GM23338 (cell line): ENCODE measurements at regions not wholly inside any gene's neighbourhood (a gene's known extent, or its start where the extent isn't known, plus 50 kb on each side); places are given as distances from the start of the nearest gene placed in this dataset.

Source experiments
- ATAC-seq: fragments of 200-7000 bp; cut with Tn5 transposase; 3 replicates; pipeline ENCODE4 v1.9.1; 2020
- DNase-seq: peaks from one replicate; pipeline ENCODE4 v3.0.0-alpha.2; 2015; ENCODE audit warnings: low spot score
- H2AFZ ChIP-seq: fragments of 200-600 bp; sonication (generic); 2 replicates; pipeline ENCODE4 v1.8.0; 2016; ENCODE audit warnings: antibody characterized with exemption, mild to moderate bottlenecking, moderate library complexity
- H3F3A ChIP-seq: fragments of 200-600 bp; sonication (generic); replicated peaks from 2 replicates; pipeline ENCODE4 v1.8.0; 2017; ENCODE audit warnings: antibody characterized with exemption, mixed run types, low read depth
- H3K27ac ChIP-seq: fragments of 200-600 bp; sonication (generic); 2 replicates; pipeline ENCODE4 v1.6.1; 2016; ENCODE audit warnings: low read depth
- H3K27me3 ChIP-seq: fragments of 200-600 bp; sonication (generic); 2 replicates; pipeline ENCODE4 v1.8.0; 2016; ENCODE audit warnings: mild to moderate bottlenecking, mixed run types, moderate library complexity; ENCODE audit not compliant: insufficient read depth
- H3K36me3 ChIP-seq: fragments of 200-600 bp; sonication (generic); 2 replicates; pipeline ENCODE4 v1.8.0; 2016; ENCODE audit warnings: mild to moderate bottlenecking; ENCODE audit not compliant: insufficient read depth
- H3K4me1 ChIP-seq: fragments of 200-600 bp; sonication (generic); 2 replicates; pipeline ENCODE4 v1.8.0; 2016; ENCODE audit warnings: mild to moderate bottlenecking, moderate library complexity; ENCODE audit not compliant: insufficient read depth
- H3K4me2 ChIP-seq: fragments of 200-600 bp; sonication (generic); 2 replicates; pipeline ENCODE4 v1.7.1; 2017; ENCODE audit warnings: mixed run types
- H3K4me3 ChIP-seq: fragments of 200-600 bp; sonication (generic); 2 replicates; pipeline ENCODE4 v1.6.1; 2016; ENCODE audit warnings: mixed run types
- H3K79me2 ChIP-seq: fragments of 200-600 bp; sonication (generic); replicated peaks from 2 replicates; pipeline ENCODE4 v1.8.0; 2017; ENCODE audit warnings: mild to moderate bottlenecking; ENCODE audit not compliant: insufficient read depth
- H3K9me2 ChIP-seq: fragments of 200-600 bp; sonication (generic); 2 replicates; pipeline ENCODE4 v1.8.0; 2017; ENCODE audit not compliant: insufficient read depth
- H4K20me1 ChIP-seq: fragments of 200-600 bp; sonication (generic); replicated peaks from 2 replicates; pipeline ENCODE4 v1.8.0; 2017; ENCODE audit warnings: mild to moderate bottlenecking; ENCODE audit not compliant: insufficient read depth
- H3K27ac Mint-ChIP-seq: 2 replicates; pipeline ENCODE4 v1.8.0; 2020; ENCODE audit warnings: inconsistent platforms, mild to moderate bottlenecking, moderate library complexity, mixed read lengths
- H3K27me3 Mint-ChIP-seq: 3 replicates; pipeline ENCODE4 v1.8.0; 2022; ENCODE audit warnings: low read depth, mild to moderate bottlenecking, moderate library complexity, mixed read lengths, inconsistent platforms; ENCODE audit not compliant: insufficient read depth, poor library complexity
- H3K36me3 Mint-ChIP-seq: 3 replicates; pipeline ENCODE4 v1.8.0; 2021; ENCODE audit warnings: low read depth, mild to moderate bottlenecking, inconsistent platforms, moderate library complexity, mixed read lengths
- H3K4me1 Mint-ChIP-seq: 3 replicates; pipeline ENCODE4 v1.8.0; 2020; ENCODE audit warnings: mild to moderate bottlenecking, inconsistent platforms, mixed read lengths
- H3K4me3 Mint-ChIP-seq: 3 replicates; pipeline ENCODE4 v1.8.0; 2021; ENCODE audit warnings: moderate library complexity, mild to moderate bottlenecking, inconsistent platforms, mixed read lengths
- H3K9me3 Mint-ChIP-seq: 3 replicates; pipeline ENCODE4 v1.8.0; 2020; ENCODE audit warnings: moderate library complexity, mild to moderate bottlenecking, inconsistent platforms, mixed read lengths
- ETS1 ChIP-seq: IDR thresholded peaks from 2 replicates; pipeline ENCODE4 v1.6.1; 2016; ENCODE audit warnings: antibody characterized with exemption
- EZH2phosphoT487 ChIP-seq: fragments of 200-600 bp; sonication (generic); IDR thresholded peaks from one replicate; pipeline ENCODE4 v1.8.1; 2018; ENCODE audit warnings: antibody characterized with exemption; ENCODE audit not compliant: unreplicated experiment
- REST ChIP-seq: IDR thresholded peaks from one replicate; pipeline ENCODE4 v1.6.1; 2018; ENCODE audit warnings: antibody characterized with exemption; ENCODE audit not compliant: unreplicated experiment
- ZNF331 ChIP-seq: fragments of 250-450 bp; sonication (Bioruptor Pico); IDR thresholded peaks from 2 replicates; pipeline ENCODE4 v1.5.0; 2020; ENCODE audit warnings: low read depth, mild to moderate bottlenecking, moderate library complexity
- TF ChIP-seq, protein P1 (sequence below), 2 experiments: fragments of 200-600 bp in 1 of 2; sonication (generic) in 1 of 2; conservative IDR thresholded peaks; 2 replicates each; pipeline versions ENCODE4 v1.5.1 to v1.6.1; 2016 to 2017; ENCODE audit warnings: antibody characterized with exemption in 2 of 2, low read depth in 2 of 2, mild to moderate bottlenecking in 2 of 2, moderate library complexity in 1 of 2

DNA sequence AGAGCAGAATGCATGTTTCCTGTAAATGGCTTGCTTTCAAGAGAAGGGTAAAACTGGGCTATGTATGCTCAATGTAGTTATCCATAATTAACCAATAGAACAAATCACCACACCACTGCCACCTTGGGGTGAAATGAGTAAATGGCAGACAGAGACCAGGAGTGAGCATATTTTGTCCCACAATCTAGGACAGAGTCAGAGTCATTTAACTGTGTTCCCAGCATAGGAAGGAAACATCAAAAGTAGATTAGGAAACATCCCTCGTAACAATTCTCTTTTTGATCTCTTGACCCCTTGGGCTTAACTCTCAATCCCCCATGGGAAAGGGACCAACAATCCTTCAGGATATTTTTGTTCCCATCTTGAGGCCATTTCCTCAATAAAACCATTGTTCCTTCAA lies 224.8 kb downstream of the NHLRC3 start:
- no peaks in the 10 kb centered on the region for H4K20me1 ChIP-seq
- H3K36me3 Mint-ChIP-seq, result peaks cover 3% of the 10 kb centered on the region; the same call in 1 of the 3 replicates
- no peak overlapping the region for H3K27ac ChIP-seq
- no peaks in the 10 kb centered on the region for H3K36me3 ChIP-seq
- H3K79me2 ChIP-seq, result no peaks in the 10 kb centered on the region
- H3K4me3 Mint-ChIP-seq, result no peak overlapping the region
- peaks cover 7% of the 10 kb centered on the region for H3K9me3 Mint-ChIP-seq
- H2AFZ ChIP-seq, result no peak overlapping the region
- DNase-seq (peak; percentile 72), ATAC-seq (peak; percentile 91)
- no peaks in the 10 kb centered on the region for H3K4me1 ChIP-seq
- no peak overlapping the region for H3K4me2 ChIP-seq
- H3F3A ChIP-seq, result no peaks in the 10 kb centered on the region
- H3K27ac Mint-ChIP-seq, result no peak overlapping the region
- no peak for TF ChIP-seq ETS1
- TF ChIP-seq, protein P1, sequence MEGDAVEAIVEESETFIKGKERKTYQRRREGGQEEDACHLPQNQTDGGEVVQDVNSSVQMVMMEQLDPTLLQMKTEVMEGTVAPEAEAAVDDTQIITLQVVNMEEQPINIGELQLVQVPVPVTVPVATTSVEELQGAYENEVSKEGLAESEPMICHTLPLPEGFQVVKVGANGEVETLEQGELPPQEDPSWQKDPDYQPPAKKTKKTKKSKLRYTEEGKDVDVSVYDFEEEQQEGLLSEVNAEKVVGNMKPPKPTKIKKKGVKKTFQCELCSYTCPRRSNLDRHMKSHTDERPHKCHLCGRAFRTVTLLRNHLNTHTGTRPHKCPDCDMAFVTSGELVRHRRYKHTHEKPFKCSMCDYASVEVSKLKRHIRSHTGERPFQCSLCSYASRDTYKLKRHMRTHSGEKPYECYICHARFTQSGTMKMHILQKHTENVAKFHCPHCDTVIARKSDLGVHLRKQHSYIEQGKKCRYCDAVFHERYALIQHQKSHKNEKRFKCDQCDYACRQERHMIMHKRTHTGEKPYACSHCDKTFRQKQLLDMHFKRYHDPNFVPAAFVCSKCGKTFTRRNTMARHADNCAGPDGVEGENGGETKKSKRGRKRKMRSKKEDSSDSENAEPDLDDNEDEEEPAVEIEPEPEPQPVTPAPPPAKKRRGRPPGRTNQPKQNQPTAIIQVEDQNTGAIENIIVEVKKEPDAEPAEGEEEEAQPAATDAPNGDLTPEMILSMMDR (conservative IDR thresholded peaks at IDR 0.05; ENCODE audit: low read depth in 2 of 2), result peak; percentile 78 to 85
- no peak for TF ChIP-seq REST
- no peak overlapping the region for H3K4me3 ChIP-seq
- H3K27me3 Mint-ChIP-seq, result no peaks in the 10 kb centered on the region
- H3K27me3 ChIP-seq, result no peaks in the 10 kb centered on the region
- H3K9me2 ChIP-seq, result no peaks in the 10 kb centered on the region
- no peaks in the 10 kb centered on the region for H3K4me1 Mint-ChIP-seq

- H3K4me1 ChIP-seq, result no peaks in the 10 kb centered on the region
- H3K9me3 Mint-ChIP-seq, result peaks cover 7% of the 10 kb centered on the region
- no peaks in the 10 kb centered on the region for H3F3A ChIP-seq
- no peak for ATAC-seq
- no peaks in the 10 kb centered on the region for H3K4me1 Mint-ChIP-seq
- H4K20me1 ChIP-seq, result no peaks in the 10 kb centered on the region
- H3K79me2 ChIP-seq, result no peaks in the 10 kb centered on the region
- H2AFZ ChIP-seq, result no peak overlapping the region
- no peak overlapping the region for H3K27ac ChIP-seq
- no peaks in the 10 kb centered on the region for H3K27me3 Mint-ChIP-seq
- H3K36me3 ChIP-seq, result no peaks in the 10 kb centered on the region
- H3K4me2 ChIP-seq, result no peak overlapping the region
- TF ChIP-seq REST, result no peak
- no peak for TF ChIP-seq ZNF331
- no peak for TF ChIP-seq EZH2phosphoT487
- H3K4me3 Mint-ChIP-seq, result no peak overlapping the region
- DNase-seq, result no peak
- H3K9me2 ChIP-seq, result no peaks in the 10 kb centered on the region
- H3K4me3 ChIP-seq, result no peak overlapping the region
- no peak overlapping the region for H3K27ac Mint-ChIP-seq
- peaks cover 3% of the 10 kb centered on the region; the same call in 1 of the 3 replicates for H3K36me3 Mint-ChIP-seq
- H3K27me3 ChIP-seq, result no peaks in the 10 kb centered on the region
Measured at GRCh38 chr13:39263531-39263930, 225.3 kb downstream of the NHLRC3 start.
